Epidermal melanocyte (primary cell): ENCODE measurements at regions not wholly inside any gene's neighbourhood (a gene's known extent, or its start where the extent isn't known, plus 50 kb on each side); places are given as distances from the start of the nearest gene placed in this dataset.
"Not testable (repeated sequence)": the region's sequence is repeated elsewhere in the genome, so short reads cannot be mapped to it uniquely, and the experiment has no call there.

Source experiments
- DNase-seq: peaks from one replicate; pipeline ENCODE4 v3.0.0; 2011; ENCODE audit warnings: low spot score; ENCODE audit not compliant: insufficient read length

GRCh38 chr5:159780246-159780645, 136.0 kb upstream of the ADRA1B start:
- DNase-seq = no peak

GRCh38 chr5:159781626-159782157, 134.6 kb upstream of the ADRA1B start:
- no peak for DNase-seq

GRCh38 chr5:159782197-159782994, 133.9 kb upstream of the ADRA1B start:
- DNase-seq = no peak

- DNase-seq = no peak
Measured at GRCh38 chr5:159782995-159783300, 133.3 kb upstream of the ADRA1B start.

- DNase-seq = no peak
Measured at GRCh38 chr5:159783726-159784247, 132.5 kb upstream of the ADRA1B start.

GRCh38 chr5:159784993-159785392, 131.3 kb upstream of the ADRA1B start:
- no peak for DNase-seq

- no peak for DNase-seq
Measured at GRCh38 chr5:159785656-159786055, 130.6 kb upstream of the ADRA1B start.

- DNase-seq = no peak
Measured at GRCh38 chr5:159786201-159786600, 130.1 kb upstream of the ADRA1B start.

GRCh38 chr5:159786901-159787691, 129.2 kb upstream of the ADRA1B start:
- peak; percentile 33 for DNase-seq

- DNase-seq = no peak
Measured at GRCh38 chr5:159787837-159788236, 128.4 kb upstream of the ADRA1B start.

GRCh38 chr5:159788835-159789331, 127.4 kb upstream of the ADRA1B start:
- DNase-seq = no peak

GRCh38 chr5:159792180-159792579, 124.1 kb upstream of the ADRA1B start:
- DNase-seq = no peak

- DNase-seq = no peak
Measured at GRCh38 chr5:159797261-159797970, 118.9 kb upstream of the ADRA1B start.

GRCh38 chr5:159799701-159800100, 116.6 kb upstream of the ADRA1B start:
- DNase-seq = no peak

GRCh38 chr5:159800131-159800840, 116.0 kb upstream of the ADRA1B start:
- no peak for DNase-seq

GRCh38 chr5:159801303-159801702, 115.0 kb upstream of the ADRA1B start:
- no peak for DNase-seq

GRCh38 chr5:159802661-159803060, 113.6 kb upstream of the ADRA1B start:
- no peak for DNase-seq

- DNase-seq = no peak
Measured at GRCh38 chr5:159804121-159804520, 112.2 kb upstream of the ADRA1B start.

GRCh38 chr5:159805021-159805420, 111.3 kb upstream of the ADRA1B start:
- no peak for DNase-seq

- DNase-seq = not testable (repeated sequence)
Measured at GRCh38 chr5:159807135-159807534, 109.1 kb upstream of the ADRA1B start.

GRCh38 chr5:159807586-159807985, 108.7 kb upstream of the ADRA1B start:
- DNase-seq = no peak
